ENCODE measurements at regions not wholly inside any gene's neighbourhood (a gene's known extent, or its start where the extent isn't known, plus 50 kb on each side); places are given as distances from the start of the nearest gene placed in this dataset.

- TF ChIP-seq CTCF (IDR thresholded peaks at IDR 0.05; ENCODE audit: poor library complexity, severe bottlenecking) (no peak), POLR2AphosphoS5 (IDR thresholded peaks at IDR 0.05) (no peak), RAD21 (conservative IDR thresholded peaks at IDR 0.05) (no peak), EZH2 (IDR thresholded peaks at IDR 0.05; ENCODE audit: borderline replicate concordance, insufficient read depth, low read length, poor library complexity, severe bottlenecking) (no peak), TAF1 (IDR thresholded peaks at IDR 0.05; ENCODE audit: low read depth) (no peak)
These were observed 129.7 kb downstream of the NFKBIZ start for GRCh38 chr3:101979033-101979432.
